ENCODE measurements at regions not wholly inside any gene's neighbourhood (a gene's known extent, or its start where the extent isn't known, plus 50 kb on each side); places are given as distances from the start of the nearest gene placed in this dataset.

GRCh38 chr22:47444746-47445065, 682.3 kb downstream of the TBC1D22A start:
- H3K4me2 ChIP-seq (ENCODE audit: low read depth, low read length, poor library complexity, severe bottlenecking): no peak overlapping the region
- H3K4me3 ChIP-seq (ENCODE audit: insufficient read depth, low read length, poor library complexity, severe bottlenecking): no peak overlapping the region
- H3K9me2 ChIP-seq (replicated peaks; ENCODE audit: insufficient read depth, low read length): no peaks in the 10 kb centered on the region
- peaks cover 14% of the 10 kb centered on the region; the same call in 1 of the 2 replicates for H3K9me3 ChIP-seq (ENCODE audit: insufficient read depth, low read length)
- no peaks in the 10 kb centered on the region for H3K36me3 ChIP-seq (ENCODE audit: low read length)
- no peak overlapping the region for H3K27ac ChIP-seq (ENCODE audit: low read depth, low read length)
- no peaks in the 10 kb centered on the region for H3F3A ChIP-seq (ENCODE audit: insufficient read depth)
- no peaks in the 10 kb centered on the region for H4K20me1 ChIP-seq (ENCODE audit: low read depth, low read length)
- H2AFZ ChIP-seq (ENCODE audit: low read depth, low read length, severe bottlenecking): no peak overlapping the region
- TF ChIP-seq CTCF (IDR thresholded peaks at IDR 0.05; ENCODE audit: insufficient read depth, low read length, poor library complexity, severe bottlenecking) (no peak), EZH2phosphoT487 (conservative IDR thresholded peaks at IDR 0.05; ENCODE audit: low read length) (no peak)
- H3K79me2 ChIP-seq (ENCODE audit: insufficient read depth, low read length): no peaks in the 10 kb centered on the region
- H3K27me3 ChIP-seq (ENCODE audit: low read length): peaks cover 3% of the 10 kb centered on the region; the same call in 1 of the 2 replicates
- H3K9ac ChIP-seq (ENCODE audit: low read length): no peak overlapping the region

GRCh38 chr22:47443836-47444745, 681.6 kb downstream of the TBC1D22A start:
- H4K20me1 ChIP-seq (ENCODE audit: low read depth, low read length): no peaks in the 10 kb centered on the region
- peaks cover 3% of the 10 kb centered on the region; the same call in 1 of the 2 replicates for H3K27me3 ChIP-seq (ENCODE audit: low read length)
- no peak overlapping the region for H3K4me2 ChIP-seq (ENCODE audit: low read depth, low read length, poor library complexity, severe bottlenecking)
- H3K9ac ChIP-seq (ENCODE audit: low read length): no peak overlapping the region
- peaks cover 18% of the 10 kb centered on the region; the same call in 1 of the 2 replicates for H3K9me3 ChIP-seq (ENCODE audit: insufficient read depth, low read length)
- no peak overlapping the region for H3K4me3 ChIP-seq (ENCODE audit: insufficient read depth, low read length, poor library complexity, severe bottlenecking)
- H3K79me2 ChIP-seq (ENCODE audit: insufficient read depth, low read length): no peaks in the 10 kb centered on the region
- no peak overlapping the region for H2AFZ ChIP-seq (ENCODE audit: low read depth, low read length, severe bottlenecking)
- H3K9me2 ChIP-seq (replicated peaks; ENCODE audit: insufficient read depth, low read length): no peaks in the 10 kb centered on the region
- no peaks in the 10 kb centered on the region for H3F3A ChIP-seq (ENCODE audit: insufficient read depth)
- TF ChIP-seq CTCF (IDR thresholded peaks at IDR 0.05; ENCODE audit: insufficient read depth, low read length, poor library complexity, severe bottlenecking): no peak
- TF ChIP-seq EZH2phosphoT487 (conservative IDR thresholded peaks at IDR 0.05; ENCODE audit: low read length): no peak
- H3K36me3 ChIP-seq (ENCODE audit: low read length): no peaks in the 10 kb centered on the region
- no peak overlapping the region for H3K27ac ChIP-seq (ENCODE audit: low read depth, low read length)

GRCh38 chr22:47442821-47443220, 680.4 kb downstream of the TBC1D22A start:
- Histone ChIP-seq H3K9me3 (ENCODE audit: insufficient read depth, low read length) (peaks cover 18% of the 10 kb centered on the region; the same call in 1 of the 2 replicates), H3K36me3 (ENCODE audit: low read length) (no peaks in the 10 kb centered on the region), H3K27me3 (ENCODE audit: low read length) (peaks cover 3% of the 10 kb centered on the region; the same call in 1 of the 2 replicates)

More at GRCh38 chr22:47442821-47443220, 680.4 kb downstream of the TBC1D22A start:
- no peaks in the 10 kb centered on the region for H4K20me1 ChIP-seq (ENCODE audit: low read depth, low read length)
- no peaks in the 10 kb centered on the region for H3F3A ChIP-seq (ENCODE audit: insufficient read depth)
- no peak overlapping the region for H3K9ac ChIP-seq (ENCODE audit: low read length)
- no peak for TF ChIP-seq EZH2phosphoT487 (conservative IDR thresholded peaks at IDR 0.05; ENCODE audit: low read length)
- TF ChIP-seq CTCF (IDR thresholded peaks at IDR 0.05; ENCODE audit: insufficient read depth, low read length, poor library complexity, severe bottlenecking): no peak
- H3K9me2 ChIP-seq (replicated peaks; ENCODE audit: insufficient read depth, low read length): no peaks in the 10 kb centered on the region
- no peak overlapping the region for H3K4me2 ChIP-seq (ENCODE audit: low read depth, low read length, poor library complexity, severe bottlenecking)
- H3K4me3 ChIP-seq (ENCODE audit: insufficient read depth, low read length, poor library complexity, severe bottlenecking): no peak overlapping the region
- H3K79me2 ChIP-seq (ENCODE audit: insufficient read depth, low read length): no peaks in the 10 kb centered on the region
- no peak overlapping the region for H3K27ac ChIP-seq (ENCODE audit: low read depth, low read length)
- H2AFZ ChIP-seq (ENCODE audit: low read depth, low read length, severe bottlenecking): no peak overlapping the region
